ENCODE measurements at regions not wholly inside any gene's neighbourhood (a gene's known extent, or its start where the extent isn't known, plus 50 kb on each side); places are given as distances from the start of the nearest gene placed in this dataset.

DNA sequence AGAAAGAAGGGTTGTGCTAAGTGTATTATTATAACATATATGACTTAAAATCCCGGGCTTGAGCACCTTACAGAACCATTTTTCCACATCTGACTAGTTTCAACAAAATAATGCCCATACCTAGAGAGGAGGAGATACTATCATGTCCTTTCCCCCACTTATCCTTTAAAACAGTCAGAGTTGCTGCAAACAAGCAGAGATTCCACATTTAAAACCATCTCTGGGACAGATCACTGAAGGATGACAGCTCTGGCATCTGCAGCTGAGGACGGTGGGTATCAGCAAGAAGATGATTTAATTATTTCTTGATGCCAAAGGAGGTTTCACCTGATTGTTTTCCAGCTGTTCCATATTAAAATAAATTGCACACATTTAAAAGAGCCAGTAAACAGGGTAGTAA is 328.0 kb upstream of the TMTC1 start:
- TF ChIP-seq POLR2A (IDR thresholded peaks at IDR 0.05; ENCODE audit: low read depth, low read length) (no peak), RCOR1 (IDR thresholded peaks at IDR 0.05; ENCODE audit: insufficient replicate concordance, low read length) (no peak), RFX5 (IDR thresholded peaks at IDR 0.05; ENCODE audit: low read depth, low read length) (no peak), RAD21 (IDR thresholded peaks at IDR 0.05; ENCODE audit: low read length) (no peak), CEBPB (IDR thresholded peaks at IDR 0.05; ENCODE audit: low read depth, low read length) (no peak), MAZ (IDR thresholded peaks at IDR 0.05; ENCODE audit: borderline replicate concordance, low read depth, low read length) (no peak), MXI1 (IDR thresholded peaks at IDR 0.05; ENCODE audit: borderline replicate concordance, low read depth, low read length) (no peak)
- TF ChIP-seq, protein P1, sequence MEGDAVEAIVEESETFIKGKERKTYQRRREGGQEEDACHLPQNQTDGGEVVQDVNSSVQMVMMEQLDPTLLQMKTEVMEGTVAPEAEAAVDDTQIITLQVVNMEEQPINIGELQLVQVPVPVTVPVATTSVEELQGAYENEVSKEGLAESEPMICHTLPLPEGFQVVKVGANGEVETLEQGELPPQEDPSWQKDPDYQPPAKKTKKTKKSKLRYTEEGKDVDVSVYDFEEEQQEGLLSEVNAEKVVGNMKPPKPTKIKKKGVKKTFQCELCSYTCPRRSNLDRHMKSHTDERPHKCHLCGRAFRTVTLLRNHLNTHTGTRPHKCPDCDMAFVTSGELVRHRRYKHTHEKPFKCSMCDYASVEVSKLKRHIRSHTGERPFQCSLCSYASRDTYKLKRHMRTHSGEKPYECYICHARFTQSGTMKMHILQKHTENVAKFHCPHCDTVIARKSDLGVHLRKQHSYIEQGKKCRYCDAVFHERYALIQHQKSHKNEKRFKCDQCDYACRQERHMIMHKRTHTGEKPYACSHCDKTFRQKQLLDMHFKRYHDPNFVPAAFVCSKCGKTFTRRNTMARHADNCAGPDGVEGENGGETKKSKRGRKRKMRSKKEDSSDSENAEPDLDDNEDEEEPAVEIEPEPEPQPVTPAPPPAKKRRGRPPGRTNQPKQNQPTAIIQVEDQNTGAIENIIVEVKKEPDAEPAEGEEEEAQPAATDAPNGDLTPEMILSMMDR (conservative IDR thresholded peaks at IDR 0.05; ENCODE audit: low read depth, low read length): no peak
